Cardiac muscle cell (in vitro differentiated cells and primary cell): ENCODE measurements at regions not wholly inside any gene's neighbourhood (a gene's known extent, or its start where the extent isn't known, plus 50 kb on each side); places are given as distances from the start of the nearest gene placed in this dataset.
"Not testable (repeated sequence)": the region's sequence is repeated elsewhere in the genome, so short reads cannot be mapped to it uniquely, and the experiment has no call there.

Source experiments
- DNase-seq, 2 donors: peaks; one replicate each; pipeline versions ENCODE4 v3.0.0 to v3.0.0-alpha.2; 2010 to 2017; ENCODE audit warnings: low read depth in 1 of 2, low spot score in 1 of 2
- H3K27ac ChIP-seq: fragments of 200-600 bp; sonication (generic); 2 replicates; pipeline ENCODE4 v1.5.1; 2016
- H3K27me3 ChIP-seq: fragments of 200-600 bp; sonication (generic); 2 replicates; pipeline ENCODE4 v1.6.0; 2016; ENCODE audit warnings: control low read depth
- H3K36me3 ChIP-seq: fragments of 200-600 bp; sonication (generic); 2 replicates; pipeline ENCODE4 v1.5.1; 2016; ENCODE audit warnings: control low read depth
- H3K4me1 ChIP-seq: fragments of 200-600 bp; sonication (generic); 2 replicates; pipeline ENCODE4 v1.8.1; 2017; ENCODE audit warnings: low read depth, mild to moderate bottlenecking, mixed run types
- H3K4me3 ChIP-seq: fragments of 200-600 bp; sonication (generic); 2 replicates; pipeline ENCODE4 v1.5.1; 2016; ENCODE audit warnings: mild to moderate bottlenecking
- H3K9me3 ChIP-seq: fragments of 200-600 bp; sonication (generic); 2 replicates; pipeline ENCODE4 v1.5.1; 2017; ENCODE audit warnings: low read depth, mild to moderate bottlenecking, control low read depth
- TF ChIP-seq, protein P1 (sequence below): IDR thresholded peaks from 2 replicates; pipeline ENCODE4 v1.5.1; 2012; ENCODE audit warnings: low read depth, mild to moderate bottlenecking, low read length

DNA sequence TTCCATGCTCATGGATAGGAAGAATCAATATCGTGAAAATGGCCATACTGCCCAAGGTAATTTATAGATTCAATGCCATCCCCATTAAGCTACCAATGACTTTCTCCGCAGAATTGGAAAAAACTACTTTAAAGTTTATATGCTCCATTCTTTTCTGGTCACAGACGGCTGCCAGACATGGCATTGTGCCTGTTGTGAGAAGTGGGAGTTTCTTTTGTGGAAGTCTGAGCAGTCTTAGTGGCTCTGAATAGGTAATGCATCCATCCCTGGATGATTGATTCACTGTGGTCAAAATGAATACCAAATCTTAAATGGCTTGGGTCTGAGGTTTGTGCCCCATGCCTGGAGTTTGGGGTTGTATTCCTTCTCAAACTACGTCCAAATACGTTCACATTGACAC lies 274.5 kb upstream of the AZI2 start:
- no peaks in the 10 kb centered on the region for H3K9me3 ChIP-seq
- DNase-seq = no peak
- no peaks in the 10 kb centered on the region for H3K27me3 ChIP-seq
- no peak overlapping the region for H3K27ac ChIP-seq
- H3K36me3 ChIP-seq = no peaks in the 10 kb centered on the region
- TF ChIP-seq, protein P1, sequence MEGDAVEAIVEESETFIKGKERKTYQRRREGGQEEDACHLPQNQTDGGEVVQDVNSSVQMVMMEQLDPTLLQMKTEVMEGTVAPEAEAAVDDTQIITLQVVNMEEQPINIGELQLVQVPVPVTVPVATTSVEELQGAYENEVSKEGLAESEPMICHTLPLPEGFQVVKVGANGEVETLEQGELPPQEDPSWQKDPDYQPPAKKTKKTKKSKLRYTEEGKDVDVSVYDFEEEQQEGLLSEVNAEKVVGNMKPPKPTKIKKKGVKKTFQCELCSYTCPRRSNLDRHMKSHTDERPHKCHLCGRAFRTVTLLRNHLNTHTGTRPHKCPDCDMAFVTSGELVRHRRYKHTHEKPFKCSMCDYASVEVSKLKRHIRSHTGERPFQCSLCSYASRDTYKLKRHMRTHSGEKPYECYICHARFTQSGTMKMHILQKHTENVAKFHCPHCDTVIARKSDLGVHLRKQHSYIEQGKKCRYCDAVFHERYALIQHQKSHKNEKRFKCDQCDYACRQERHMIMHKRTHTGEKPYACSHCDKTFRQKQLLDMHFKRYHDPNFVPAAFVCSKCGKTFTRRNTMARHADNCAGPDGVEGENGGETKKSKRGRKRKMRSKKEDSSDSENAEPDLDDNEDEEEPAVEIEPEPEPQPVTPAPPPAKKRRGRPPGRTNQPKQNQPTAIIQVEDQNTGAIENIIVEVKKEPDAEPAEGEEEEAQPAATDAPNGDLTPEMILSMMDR = no peak
- H3K4me1 ChIP-seq = no peaks in the 10 kb centered on the region
- H3K4me3 ChIP-seq = no peak overlapping the region

DNA sequence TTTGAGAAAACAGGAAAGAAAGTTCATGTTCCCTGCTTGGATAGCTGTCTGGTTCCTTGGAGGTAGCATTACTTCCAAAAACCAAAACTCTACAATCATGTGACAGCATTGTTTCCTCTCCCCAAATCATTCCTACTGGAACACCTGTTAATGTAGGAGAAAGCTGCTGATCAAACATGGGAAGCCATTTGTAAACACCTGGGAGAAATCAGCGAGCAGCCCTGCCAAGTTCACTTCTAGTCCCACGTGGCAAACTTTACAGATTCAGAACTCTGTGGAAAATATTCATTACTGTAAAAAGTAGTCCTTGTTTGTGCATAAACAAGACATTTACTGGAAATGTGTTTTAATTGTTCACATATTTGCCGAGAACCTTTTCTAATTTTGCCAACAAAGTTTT lies 275.5 kb upstream of the AZI2 start:
- Histone ChIP-seq H3K36me3 (no peaks in the 10 kb centered on the region), H3K27me3 (no peaks in the 10 kb centered on the region)
- TF ChIP-seq, protein P1 = no peak

DNA sequence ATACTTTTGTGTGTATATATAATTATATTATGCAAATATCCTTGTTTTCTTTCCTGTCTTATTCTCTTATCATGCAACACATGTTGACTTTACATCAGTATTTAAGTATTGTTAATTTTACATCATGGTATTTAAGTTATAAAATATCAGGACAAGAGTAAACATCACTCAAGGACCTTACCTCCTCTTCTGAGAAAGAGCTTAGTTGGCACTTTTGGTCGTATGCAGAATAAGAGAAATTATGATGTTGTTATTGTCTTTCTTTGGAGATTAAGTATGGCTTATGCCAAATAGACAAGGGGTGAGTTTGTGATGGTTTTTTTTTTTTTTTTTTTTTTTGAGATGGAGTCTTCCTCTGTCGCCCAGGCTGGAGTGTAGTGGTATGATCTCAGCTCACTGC lies 279.2 kb upstream of the AZI2 start:
- H3K4me1 ChIP-seq, H3K27me3 ChIP-seq, H3K27ac ChIP-seq, H3K9me3 ChIP-seq, H3K36me3 ChIP-seq, H3K4me3 ChIP-seq, DNase-seq: not testable (repeated sequence)

More for the DNA sequence above, 275.5 kb upstream of the AZI2 start:
- Histone ChIP-seq H3K27ac (no peak overlapping the region), H3K4me1 (no peaks in the 10 kb centered on the region), H3K4me3 (no peak overlapping the region), H3K9me3 (no peaks in the 10 kb centered on the region)
- DNase-seq = no peak

DNA sequence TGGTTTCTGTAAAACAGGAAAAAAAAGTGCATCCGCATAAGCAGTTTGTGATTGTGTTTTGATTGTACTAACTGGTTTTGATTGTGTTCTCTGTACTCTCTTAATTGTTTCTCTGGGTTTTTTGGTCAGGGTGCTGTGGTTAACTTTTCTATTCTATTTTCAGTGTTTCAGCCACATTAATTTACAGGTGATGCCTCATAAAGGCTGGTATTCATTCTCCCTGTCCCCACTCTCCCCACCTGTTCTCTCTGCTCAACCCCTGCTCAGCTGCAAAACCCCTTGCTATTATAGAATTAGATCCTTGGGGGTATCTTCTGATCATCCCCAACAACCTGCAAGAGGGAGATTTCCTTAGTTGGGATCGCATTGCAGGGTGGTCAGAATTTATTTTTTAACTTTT lies 285.4 kb upstream of the AZI2 start:
- Histone ChIP-seq H3K9me3 (no peaks in the 10 kb centered on the region), H3K27ac (no peak overlapping the region), H3K4me1 (peaks cover 6% of the 10 kb centered on the region), H3K36me3 (no peaks in the 10 kb centered on the region), H3K27me3 (no peaks in the 10 kb centered on the region), H3K4me3 (no peak overlapping the region)
- TF ChIP-seq, protein P1 = no peak
- no peak for DNase-seq

DNA sequence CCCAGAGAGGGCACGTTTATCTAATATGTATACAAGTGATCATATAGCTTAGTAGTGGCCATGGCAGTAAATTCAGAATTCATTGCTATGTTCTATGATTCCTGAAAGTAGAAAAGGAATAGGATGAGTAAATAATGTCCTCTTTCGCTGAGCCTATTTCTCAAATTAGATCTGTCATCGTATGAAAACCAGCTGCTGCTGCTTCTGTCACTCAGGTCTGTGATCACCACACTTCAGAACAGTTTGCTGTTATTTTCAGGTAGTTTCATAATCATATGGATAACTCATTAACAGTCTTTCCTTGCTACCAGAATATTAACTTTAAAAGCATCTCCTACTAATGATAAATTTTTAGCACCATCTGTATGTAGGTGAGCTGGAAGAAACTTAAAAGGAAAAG lies 289.1 kb upstream of the AZI2 start:
- Histone ChIP-seq H3K4me1 (peaks cover 6% of the 10 kb centered on the region), H3K9me3 (no peaks in the 10 kb centered on the region), H3K4me3 (no peak overlapping the region), H3K36me3 (no peaks in the 10 kb centered on the region), H3K27me3 (no peaks in the 10 kb centered on the region), H3K27ac (no peak overlapping the region)
- TF ChIP-seq, protein P1 = no peak
- DNase-seq = no peak

DNA sequence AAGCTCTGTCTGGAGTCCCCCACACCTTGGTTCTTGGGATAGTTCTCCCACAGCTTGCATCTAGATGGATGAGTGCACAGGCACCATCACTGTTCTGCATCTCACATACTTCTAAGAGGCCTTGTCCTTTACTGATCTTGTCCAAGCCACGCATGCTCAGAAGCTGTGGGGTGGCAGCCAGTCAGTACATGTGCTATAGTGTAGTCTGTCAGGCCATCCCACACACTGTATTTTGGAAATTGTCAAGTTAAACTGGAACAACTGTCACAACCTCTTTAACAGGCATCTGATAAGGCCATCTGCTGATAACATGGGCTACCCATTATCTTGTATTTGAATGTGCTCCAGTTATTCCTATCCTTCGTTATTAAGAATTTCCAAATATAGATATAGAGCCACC lies 296.5 kb upstream of the AZI2 start:
- H3K4me3 ChIP-seq = no peak overlapping the region
- no peak for DNase-seq

More for the DNA sequence above, 296.5 kb upstream of the AZI2 start:
- Histone ChIP-seq H3K27ac (no peak overlapping the region), H3K27me3 (no peaks in the 10 kb centered on the region), H3K9me3 (no peaks in the 10 kb centered on the region), H3K36me3 (no peaks in the 10 kb centered on the region), H3K4me1 (no peaks in the 10 kb centered on the region)
- TF ChIP-seq, protein P1 = no peak
